Hematopoietic multipotent progenitor cell treated with erythropoietin and hydrocortisone succinate and interleukin-3 and kit ligand, for 15 days (in vitro differentiated cells): ENCODE measurements at regions not wholly inside any gene's neighbourhood (a gene's known extent, or its start where the extent isn't known, plus 50 kb on each side); places are given as distances from the start of the nearest gene placed in this dataset.
"Not testable (repeated sequence)": the region's sequence is repeated elsewhere in the genome, so short reads cannot be mapped to it uniquely, and the experiment has no call there.

Experiments
- DNase-seq: peaks from one replicate; pipeline ENCODE4 v3.0.0-alpha.2; 2015; ENCODE audit warnings: low spot score

DNA sequence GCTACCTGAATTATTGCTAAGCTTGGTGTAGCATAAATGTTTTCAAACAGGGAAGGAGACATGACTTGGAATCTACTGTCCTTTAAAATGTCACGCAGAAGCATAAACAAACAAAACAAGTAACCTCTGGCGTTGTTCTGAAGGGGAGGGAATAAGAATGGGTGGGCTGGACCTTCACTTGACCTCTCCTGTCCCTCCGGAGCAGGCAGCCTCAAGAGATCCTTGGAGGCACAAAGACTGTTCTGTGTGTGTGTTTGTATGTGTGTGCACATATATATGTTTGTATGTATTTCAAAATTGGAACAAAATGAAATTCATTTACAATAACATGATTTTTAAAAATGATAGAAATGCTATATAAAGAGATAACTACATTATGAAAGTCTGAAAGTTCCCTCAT lies 91.3 kb upstream of the DCLK2 start:
- DNase-seq = no peak

DNA sequence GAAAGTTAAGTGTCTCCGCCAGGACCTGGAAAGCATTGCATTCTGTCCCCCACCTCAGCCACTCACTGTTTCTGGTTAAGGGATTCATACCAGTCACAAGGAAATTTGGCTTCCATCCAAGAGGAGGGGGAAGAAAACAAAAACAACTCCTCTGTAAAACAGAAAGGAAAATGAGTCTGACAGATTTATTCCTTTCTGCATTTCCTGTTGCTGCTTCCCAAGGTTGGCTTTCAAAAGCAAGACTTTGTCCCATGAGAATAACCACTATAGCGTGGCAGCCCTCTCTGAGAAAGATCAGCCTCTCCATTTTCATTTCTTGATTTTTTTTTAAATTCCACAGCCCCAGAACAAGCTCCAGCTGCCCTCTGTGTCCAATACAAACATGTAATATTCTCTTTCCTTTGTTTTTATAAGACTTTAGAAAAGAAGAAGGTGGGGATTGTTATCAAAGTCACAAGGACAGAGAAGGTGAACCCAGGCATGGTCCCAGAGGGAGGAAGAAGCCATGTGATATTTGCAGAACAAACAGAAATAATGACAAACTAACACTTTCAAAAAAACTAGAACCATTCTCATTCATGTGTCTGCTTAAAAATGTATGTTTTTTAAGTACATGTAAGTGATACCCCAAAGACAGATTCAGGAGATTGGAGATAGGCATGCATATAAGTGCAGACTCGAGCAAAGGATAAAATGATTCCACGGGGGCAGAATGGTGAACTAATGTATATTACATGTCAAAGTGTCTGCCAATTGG lies 90.7 kb upstream of the DCLK2 start:
- no peak for DNase-seq

DNA sequence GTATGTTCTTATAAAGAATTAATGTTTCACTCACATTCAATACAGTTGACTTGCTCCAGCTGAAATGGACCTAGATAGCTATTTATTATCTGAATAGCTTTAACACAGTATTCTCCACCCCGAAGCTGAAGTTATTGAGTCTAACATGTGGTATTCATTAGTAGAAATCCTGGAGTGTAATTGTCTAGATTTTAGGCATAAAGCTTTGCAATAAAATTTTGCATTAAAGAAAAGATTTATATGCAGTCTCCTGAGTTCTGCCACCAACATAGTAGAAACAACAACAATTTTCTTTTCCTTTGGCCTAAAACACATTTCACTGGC lies 90.2 kb upstream of the DCLK2 start:
- DNase-seq = no peak

DNA sequence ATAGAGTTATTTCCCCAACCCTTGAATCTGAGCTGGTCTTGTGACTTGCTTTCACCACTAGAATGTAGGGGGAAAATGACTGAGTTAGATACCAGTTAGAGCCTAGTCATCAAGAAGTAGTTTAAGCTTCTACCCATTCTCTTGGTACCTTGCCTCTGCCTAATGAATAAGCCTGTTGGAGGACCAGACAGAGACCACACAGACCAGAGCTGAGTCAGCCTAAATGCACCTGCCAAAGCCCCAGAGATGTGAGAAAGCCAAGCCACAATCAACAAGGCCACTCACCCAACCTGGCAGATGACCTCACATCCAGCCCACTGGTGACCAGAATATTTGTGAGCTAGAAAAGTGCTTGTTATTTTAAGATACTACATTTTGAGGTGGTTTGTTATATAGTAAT lies 85.2 kb upstream of the DCLK2 start:
- DNase-seq = no peak

DNA sequence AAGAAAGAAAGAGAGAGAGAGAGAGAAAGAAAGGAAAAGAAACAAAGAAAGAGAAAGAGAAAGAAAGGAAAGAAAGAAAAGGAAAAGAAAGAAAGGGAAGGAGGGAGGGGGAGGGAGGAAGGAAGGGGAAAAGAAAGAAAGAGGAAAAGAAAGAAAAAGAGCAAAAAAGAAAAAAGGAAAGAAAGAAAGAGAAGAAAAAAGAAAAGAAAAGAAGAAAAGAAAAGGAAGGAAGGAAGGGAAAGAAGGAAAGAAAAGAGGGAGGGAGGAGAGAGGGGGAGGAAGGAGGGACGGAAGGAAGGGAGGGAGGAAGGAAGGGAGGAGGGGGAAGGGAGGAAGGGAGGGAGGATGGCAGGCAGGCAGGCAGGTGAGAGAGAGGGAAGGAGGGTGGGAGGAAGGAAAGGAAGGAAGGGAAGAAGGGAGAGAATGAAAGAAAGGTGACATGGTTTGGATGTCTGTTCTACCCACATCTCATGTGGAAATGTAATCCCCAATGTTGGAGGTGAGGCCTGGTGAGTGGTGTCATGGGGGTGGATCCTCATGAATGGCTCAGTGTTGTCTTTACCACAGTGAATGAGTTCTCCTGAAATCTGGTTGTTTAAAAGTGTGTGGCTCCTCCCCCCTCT lies 83.0 kb upstream of the DCLK2 start:
- DNase-seq = no peak

DNA sequence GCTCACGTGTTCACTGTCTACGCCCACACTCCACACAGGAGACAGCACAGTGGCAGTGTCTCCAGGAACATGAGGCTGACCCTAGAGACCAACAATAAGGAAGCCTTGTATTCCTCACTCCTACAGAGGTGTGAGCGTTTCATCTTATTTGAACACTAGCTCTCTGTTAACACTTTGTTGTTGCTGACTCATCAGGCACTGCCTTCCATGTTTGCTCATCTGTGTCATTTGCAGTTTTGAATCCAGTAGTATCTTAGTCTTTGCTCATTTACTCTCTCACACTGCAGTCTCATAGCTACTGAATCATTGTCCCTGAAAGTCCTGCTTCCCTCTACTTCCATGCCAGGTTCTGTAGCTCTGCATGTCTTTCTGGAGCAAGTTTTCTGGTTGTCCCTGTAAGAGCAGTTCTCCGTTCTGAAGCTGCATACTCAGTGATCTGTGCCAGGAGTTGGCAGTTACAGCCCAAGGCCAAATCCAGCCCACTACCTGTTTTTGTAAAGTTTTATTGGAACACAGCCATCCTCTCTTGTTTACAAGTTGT lies 80.3 kb upstream of the DCLK2 start:
- no peak for DNase-seq

DNA sequence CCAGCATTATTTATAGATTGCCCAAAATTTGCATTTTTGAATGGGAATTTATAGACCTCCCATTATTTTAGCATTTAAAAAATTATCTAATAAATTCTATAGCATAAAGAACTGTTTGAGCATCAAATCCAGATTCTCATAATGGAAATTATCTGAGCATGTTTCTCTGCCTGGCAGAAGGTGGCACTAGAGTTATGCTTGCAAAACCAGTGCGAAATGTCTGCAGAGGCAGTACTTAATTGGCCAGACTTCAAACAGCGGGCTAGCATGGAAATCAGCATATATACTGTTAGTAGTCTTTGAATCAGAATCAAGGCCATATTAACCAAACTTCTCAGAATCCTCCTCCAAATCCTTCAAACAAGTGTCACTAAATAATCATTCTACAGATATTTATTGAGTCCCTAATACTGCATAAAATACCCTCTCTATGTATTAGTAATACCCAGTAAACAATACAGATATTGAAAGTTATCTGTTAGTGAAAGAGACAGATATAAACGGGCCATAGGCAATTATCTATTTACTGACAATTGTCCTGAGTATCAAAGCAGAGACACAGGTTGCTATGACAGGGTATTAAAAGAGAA lies 78.7 kb upstream of the DCLK2 start:
- no peak for DNase-seq

DNA sequence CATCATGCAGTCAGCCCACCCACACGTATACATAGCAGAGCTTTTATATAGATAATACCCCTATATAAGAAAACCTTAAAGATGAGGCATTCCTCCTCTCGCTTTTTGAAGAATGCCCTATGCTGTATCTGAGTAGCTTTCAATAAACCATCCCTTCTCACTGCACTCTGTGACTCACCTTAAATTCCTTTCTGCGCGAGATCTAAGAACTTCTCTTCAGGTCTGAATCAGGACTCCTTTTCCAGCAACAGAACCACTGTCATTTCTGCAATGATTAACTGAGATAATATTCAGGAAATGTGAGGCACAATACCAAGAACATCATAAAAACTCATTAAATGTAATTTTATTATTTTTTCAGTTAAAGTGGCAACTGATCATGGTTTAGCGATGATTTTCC lies 76.4 kb upstream of the DCLK2 start:
- DNase-seq = no peak

DNA sequence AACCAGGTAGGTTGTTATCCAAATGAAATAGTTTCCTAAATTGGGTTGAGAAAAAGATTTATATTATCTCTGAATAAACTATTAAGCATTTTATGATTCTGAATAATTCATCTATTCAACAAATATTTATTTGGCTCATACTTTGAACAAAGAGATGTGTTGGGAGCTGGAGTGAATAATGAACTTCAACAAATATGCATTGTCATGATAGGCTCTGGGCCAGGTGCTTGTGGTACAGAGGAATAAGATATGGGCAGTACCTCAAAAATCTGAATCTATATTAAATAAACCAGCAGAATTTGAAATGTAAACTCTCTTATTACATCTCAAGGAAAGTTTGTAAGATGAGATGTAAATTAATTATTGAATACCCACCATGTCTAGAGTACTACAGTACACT lies 75.7 kb upstream of the DCLK2 start:
- DNase-seq = no peak

DNA sequence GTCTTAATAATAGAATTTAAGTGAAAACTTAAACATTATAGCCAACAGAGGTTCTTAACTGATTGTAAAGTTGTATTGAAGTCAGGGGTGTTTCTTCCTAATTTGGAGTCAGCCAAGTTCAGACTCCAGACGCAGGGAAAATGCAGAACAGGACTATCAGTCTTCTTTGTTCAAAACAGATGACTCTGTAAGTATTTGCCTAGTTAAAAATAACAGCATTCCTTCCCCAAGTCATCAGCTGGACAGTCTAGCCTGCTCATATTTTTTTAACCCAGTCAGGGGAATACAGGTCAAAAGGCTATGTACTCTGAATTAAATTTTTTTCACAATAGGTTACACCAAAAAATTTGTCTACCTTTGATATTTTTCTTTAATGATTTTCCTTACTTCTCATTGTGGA lies 73.8 kb upstream of the DCLK2 start:
- no peak for DNase-seq

DNA sequence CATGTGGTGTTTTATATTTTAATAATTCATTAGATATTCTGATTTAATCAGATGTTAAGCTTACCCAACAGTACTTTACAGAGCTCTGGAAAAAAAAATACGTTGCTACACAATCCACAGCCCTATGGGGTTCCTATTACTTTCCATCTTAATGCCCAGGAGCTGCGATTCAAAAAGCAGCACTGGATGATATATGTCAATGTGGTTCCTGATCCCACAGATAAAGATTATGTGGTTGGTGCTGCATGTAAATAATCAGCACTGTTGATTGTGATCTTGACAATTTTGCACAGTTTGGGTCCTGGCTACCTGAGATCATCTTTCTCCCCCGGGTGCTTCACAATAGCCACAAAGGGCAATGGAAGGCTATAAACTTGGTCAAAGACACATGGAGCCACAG lies 72.7 kb upstream of the DCLK2 start:
- no peak for DNase-seq

DNA sequence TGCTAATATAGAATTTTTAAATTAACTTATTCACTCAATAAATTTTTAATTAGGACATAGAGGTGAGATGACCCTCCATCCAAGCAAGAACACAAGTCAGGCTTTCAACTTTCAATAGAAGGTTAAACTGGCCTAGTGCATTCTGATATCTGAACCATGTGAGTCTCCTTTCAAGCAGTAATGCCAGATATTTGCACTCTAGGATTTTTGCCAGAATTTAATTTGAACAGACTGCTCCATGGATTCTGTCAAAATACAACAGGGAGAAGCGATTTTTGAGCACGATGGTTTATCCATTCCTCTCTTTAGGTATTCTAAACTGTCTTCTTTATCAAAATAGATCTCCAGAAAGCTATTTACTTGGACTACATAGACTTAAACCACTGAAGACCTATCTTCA lies 72.0 kb upstream of the DCLK2 start:
- DNase-seq = no peak

DNA sequence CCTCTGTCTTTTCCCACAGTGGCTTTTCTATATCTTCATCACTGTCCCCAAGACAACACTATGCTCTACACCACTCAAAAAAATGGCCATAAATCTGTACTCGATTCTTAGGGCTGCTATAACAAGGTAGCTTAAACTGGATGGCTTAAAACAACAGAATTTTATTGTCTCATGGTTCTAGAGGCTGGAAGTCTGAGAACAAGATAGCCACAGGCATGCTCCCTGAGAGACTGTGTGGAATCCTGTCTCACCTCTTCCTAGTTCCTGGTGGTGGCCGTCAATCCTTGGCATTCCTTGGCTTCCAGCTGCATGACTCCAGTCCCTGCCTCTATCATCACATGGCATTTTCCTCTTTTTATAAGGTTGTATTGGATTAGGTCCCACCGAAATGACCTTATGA lies 70.7 kb upstream of the DCLK2 start:
- DNase-seq = no peak

DNA sequence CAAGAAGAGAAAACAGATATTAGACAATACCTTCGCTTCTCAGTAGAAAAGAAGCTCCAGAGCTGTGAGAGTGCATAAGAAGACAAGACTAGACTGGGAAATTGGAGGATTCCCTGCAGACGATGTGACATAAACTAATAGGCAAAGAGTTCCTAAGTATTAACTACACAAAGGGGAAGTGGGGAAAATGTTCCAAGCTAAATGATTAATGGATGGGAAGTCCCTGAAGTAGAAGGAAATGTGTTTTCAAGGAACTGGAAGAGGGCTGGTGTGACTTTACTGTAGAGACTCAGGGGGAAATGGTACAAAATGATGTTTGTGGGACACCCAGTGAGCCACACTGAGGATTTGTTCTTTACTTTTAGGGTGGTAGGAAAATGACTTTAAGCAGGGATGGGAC lies 69.7 kb upstream of the DCLK2 start:
- no peak for DNase-seq

DNA sequence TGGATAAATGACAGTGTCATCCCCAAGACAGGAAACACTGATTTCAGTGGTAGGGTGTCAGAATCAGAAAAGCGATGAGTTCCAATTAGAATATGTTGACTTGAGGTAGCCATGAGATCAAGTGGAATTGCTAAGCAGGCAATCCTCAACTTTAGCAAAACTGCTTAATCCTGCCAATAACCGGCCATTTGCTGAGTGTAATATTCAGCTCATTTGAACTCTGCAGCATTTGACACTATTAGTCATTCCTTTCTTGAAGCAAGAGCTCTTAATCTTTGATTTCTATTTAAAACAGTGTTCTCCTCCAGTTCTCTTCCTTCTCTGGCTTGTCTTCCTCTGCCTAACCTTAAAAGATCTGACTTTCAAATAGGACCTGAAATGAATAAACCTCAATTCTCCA lies 68.7 kb upstream of the DCLK2 start:
- DNase-seq = no peak

DNA sequence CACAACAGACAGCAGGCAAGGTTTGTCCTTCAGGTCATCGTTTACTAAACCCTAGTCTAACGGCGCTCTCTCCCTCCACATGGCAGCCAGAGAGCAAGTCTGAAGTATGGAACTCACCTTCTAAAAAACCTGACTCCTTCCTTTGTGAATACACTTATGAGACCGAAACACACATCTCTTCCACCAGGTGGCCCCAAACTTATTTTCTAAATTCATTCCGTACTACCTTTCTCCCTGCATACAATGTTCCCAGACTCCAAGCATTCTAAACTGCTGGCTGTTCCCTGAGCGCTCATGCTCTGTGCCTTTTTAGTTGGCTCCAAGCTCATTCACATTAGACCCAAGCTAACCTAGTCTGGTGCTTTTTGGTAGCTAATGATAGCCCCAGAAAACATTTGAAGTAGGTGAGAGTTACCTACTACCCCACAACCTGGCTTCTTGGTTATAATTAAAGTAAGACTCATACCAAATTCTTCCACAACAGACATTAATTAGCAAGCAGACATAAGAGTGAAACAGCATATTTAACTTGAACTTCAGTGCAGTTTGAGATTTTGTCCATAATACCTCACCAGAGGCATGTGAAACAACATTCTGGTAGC lies 67.6 kb upstream of the DCLK2 start:
- no peak for DNase-seq

DNA sequence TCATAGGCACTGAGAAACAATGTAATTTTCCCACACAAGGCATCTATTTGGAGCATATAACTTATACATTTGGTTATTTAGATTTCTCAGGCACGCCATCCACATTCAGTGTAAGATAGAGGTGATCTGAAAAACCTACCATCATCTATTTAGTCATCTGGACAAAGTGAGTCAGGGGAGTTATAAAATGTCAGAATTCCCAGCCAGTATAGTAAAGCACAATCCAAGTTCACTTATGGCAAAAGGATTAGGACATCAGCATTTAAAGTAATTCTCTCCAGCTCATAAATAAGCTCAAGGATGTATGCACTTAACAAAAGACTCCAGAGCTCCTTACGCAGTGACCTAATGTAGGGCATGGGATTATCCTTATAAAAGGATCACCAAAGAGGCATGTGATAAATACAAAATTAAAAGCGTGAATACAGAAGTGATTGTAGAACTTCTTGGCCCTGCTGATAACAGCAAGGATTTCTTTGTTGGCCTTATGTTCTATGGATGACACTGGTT lies 65.3 kb upstream of the DCLK2 start:
- no peak for DNase-seq

DNA sequence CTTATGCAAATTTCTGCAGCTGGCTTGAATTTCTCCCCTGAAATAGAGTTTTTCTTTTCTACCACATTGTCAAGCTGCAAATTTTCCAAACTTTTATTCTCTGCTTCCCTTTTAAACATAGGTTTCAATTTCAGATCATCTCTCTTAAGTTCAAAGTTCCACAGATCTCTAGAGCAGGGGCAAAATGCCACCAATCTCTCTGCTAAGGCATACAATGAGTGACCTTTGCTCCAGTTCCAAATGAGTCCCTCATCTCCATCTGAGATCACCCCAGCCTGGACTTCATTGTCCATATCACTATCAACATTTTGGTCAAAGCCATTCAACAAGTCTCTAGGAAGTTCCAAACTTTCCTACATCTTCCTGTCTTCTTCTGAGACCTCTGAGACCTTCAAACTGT lies 62.3 kb upstream of the DCLK2 start:
- not testable (repeated sequence) for DNase-seq

DNA sequence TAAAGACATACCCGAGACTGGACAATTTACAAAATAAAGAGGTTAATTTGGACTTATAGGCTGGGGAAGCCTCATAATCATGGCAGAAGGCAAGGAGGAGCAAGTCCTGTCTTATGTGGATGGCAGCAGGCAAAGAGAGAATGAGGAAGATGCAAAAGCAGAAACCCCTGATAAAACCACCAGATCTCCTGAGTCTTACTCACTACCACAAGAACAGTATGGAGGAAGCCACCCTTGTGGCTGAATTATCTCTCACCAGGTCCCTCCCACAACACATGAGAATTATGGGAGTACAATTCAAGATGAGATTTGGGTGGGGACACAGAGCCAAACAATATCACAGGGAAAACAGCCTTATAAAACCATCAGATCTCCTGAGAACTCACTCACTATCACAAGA lies 61.6 kb upstream of the DCLK2 start:
- DNase-seq = not testable (repeated sequence)

DNA sequence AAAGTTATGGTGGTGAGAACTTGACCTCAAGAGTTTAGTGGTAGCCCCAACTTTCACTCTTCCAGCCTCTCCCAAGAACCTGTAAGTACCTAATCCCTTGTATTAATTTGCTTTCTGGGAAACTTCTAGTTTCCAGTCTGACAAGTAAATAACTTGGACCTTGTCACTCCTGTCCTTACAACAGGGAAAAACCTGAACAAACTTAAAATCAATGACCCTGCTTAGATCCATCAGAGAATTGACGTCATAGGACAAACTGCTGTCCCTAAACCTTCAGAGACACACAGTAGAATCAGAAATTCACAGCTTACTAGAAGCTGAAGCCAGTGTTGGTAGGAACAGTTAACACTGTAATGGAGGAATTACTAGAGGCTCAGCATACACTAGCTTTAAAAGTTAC lies 60.0 kb upstream of the DCLK2 start:
- no peak for DNase-seq

DNA sequence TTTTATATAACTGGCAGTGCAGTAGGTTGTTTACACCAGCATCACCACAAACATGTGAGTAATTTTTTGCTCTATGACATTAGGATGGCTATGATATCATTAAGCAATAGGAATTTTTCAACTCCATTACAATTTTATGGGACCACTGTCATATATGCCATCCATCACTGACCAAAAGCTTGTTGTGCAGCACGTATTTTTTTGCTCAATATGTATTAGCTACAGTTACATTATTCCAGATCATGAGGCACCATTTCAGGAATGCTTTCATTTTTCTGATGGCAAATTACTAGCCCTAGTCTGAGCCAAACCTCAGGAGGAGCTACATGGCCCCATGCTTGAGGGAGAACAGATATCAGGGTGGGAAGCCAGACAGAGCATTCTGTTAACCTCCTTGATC lies 56.8 kb upstream of the DCLK2 start:
- no peak for DNase-seq

DNA sequence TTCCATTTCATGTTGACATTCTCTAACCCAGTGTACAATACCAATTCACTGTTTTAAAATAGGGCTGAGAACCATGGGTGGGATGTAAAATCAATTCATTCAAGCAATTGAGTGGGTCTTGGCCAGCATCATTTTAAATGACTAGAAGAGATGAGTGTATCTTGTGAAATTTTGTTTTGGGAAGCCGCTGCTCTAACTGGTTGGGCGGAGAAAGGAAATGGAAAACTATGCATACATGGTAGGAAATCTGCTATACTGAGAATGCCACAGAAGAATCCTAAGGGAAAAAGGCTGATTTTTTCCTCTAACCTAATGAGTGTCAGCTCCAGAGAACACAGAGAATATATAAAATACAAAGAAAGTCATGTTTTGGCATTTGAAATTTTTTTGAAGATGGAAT lies 54.8 kb upstream of the DCLK2 start:
- DNase-seq = no peak

DNA sequence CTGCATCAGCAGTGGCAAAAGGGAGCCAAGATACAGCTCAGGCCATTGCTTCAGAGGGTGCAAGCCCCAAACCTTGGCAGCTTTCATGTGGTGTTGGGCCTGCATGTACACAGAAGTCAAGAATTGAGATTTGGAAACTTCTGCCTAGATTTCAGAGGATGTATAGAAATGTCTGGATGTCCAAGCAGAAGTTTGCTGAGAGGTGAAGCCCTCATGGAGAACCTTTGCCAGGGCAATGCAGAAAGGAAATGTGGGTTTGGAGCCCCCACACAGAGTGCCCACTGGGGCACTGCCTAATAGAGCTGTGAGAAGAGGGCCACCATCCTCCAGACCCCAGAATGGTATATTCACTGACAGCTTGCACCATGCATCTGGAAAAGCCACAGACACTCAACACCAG lies 51.3 kb upstream of the DCLK2 start:
- DNase-seq = not testable (repeated sequence)
